ENCODE measurements at regions not wholly inside any gene's neighbourhood (a gene's known extent, or its start where the extent isn't known, plus 50 kb on each side); places are given as distances from the start of the nearest gene placed in this dataset.

DNA sequence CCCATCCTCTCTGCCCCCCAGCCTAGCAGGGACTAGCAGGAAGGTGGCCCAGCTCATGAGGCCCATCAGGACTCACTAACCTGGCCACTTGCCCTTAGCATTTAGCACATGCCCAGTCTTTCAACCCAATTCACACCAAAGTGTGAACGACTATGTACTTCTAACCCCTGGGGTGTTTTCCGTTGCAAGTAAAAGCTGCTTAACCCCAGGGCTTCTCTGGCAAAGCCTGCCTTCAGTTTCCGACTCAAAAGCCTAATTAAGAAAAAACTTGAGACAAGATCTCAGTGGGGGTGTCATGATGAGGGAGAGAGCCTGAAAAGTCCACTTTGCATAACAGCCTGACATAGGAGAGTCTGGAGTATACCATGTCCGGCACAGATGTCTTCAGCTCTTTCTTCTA lies 347.8 kb downstream of the MN1 start:
- no peak for ATAC-seq

GRCh38 chr22:27454807-27455450 lies 346.6 kb downstream of the MN1 start:
- no peak for ATAC-seq
- no peak for TF ChIP-seq ZNF8 (CRISPR knock-in tag; IDR thresholded peaks at IDR 0.05)

More for the DNA sequence above, 347.8 kb downstream of the MN1 start:
- TF ChIP-seq ZFP3 (CRISPR knock-in tag; IDR thresholded peaks at IDR 0.05) = no peak
- TF ChIP-seq, protein P1, sequence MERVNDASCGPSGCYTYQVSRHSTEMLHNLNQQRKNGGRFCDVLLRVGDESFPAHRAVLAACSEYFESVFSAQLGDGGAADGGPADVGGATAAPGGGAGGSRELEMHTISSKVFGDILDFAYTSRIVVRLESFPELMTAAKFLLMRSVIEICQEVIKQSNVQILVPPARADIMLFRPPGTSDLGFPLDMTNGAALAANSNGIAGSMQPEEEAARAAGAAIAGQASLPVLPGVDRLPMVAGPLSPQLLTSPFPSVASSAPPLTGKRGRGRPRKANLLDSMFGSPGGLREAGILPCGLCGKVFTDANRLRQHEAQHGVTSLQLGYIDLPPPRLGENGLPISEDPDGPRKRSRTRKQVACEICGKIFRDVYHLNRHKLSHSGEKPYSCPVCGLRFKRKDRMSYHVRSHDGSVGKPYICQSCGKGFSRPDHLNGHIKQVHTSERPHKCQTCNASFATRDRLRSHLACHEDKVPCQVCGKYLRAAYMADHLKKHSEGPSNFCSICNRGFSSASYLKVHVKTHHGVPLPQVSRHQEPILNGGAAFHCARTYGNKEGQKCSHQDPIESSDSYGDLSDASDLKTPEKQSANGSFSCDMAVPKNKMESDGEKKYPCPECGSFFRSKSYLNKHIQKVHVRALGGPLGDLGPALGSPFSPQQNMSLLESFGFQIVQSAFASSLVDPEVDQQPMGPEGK (CRISPR knock-in tag; IDR thresholded peaks at IDR 0.05; ENCODE audit: borderline replicate concordance) = no peak
- TF ChIP-seq BACH2 (CRISPR knock-in tag; IDR thresholded peaks at IDR 0.05; ENCODE audit: borderline replicate concordance) = no peak
- TF ChIP-seq TOX (CRISPR knock-in tag; IDR thresholded peaks at IDR 0.05; ENCODE audit: borderline replicate concordance) = no peak
- no peak for TF ChIP-seq OSR1 (CRISPR knock-in tag; IDR thresholded peaks at IDR 0.05)
- no peak for TF ChIP-seq ESRRG (CRISPR knock-in tag; IDR thresholded peaks at IDR 0.05)
- TF ChIP-seq ZC3H10 (CRISPR knock-in tag; IDR thresholded peaks at IDR 0.05) = no peak
- TF ChIP-seq ZNF8 (CRISPR knock-in tag; IDR thresholded peaks at IDR 0.05) = no peak
- TF ChIP-seq TCF4 (CRISPR knock-in tag; IDR thresholded peaks at IDR 0.05; ENCODE audit: borderline replicate concordance) = no peak

- peak; percentile 74 for TF ChIP-seq ZNF70 (CRISPR knock-in tag; IDR thresholded peaks at IDR 0.05)
- TF ChIP-seq OSR1 (CRISPR knock-in tag; IDR thresholded peaks at IDR 0.05) = no peak
- ATAC-seq = no peak
Observed at GRCh38 chr22:27455526-27455925, 346.0 kb downstream of the MN1 start.

DNA sequence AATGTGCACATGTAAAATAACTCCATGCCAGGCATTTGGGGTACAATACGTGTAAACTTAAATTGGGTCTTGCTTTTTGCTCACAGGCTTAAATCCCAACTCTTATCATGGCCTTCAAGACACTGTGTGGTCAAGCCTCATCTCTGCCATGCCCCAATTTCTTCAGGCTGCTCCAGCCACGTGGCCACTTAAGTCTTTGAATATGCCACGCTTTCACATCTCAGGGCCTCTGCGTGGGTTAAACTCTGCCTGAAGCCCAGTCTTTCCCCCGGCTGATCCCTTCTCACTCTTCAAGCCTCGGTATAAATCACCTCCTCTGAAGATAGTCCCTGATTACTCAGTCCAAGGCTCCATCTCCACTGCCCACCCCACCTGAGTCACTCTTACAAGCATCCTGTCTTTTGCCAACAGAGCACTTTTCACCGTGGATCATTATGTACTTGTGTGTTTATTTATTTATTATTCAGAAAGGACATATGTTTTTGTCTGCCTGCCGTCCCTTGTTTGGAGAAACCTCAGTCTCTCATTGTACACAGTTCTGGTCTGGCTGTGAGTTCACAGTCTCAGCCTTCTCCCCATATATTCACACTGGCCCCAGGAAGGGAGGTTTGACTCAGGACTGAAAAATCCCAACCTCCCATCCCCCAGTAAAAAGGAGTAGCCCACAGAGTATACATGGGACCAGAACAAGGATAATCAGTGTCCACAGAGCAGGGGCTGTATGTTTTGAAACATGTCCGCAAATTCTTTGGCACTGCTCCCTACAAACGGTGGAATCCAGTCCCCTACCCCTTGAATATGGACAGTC lies 344.7 kb downstream of the MN1 start:
- ATAC-seq = peak; percentile 73
- TF ChIP-seq ISL1 (CRISPR knock-in tag; IDR thresholded peaks at IDR 0.05) (peak; percentile 28; the same call in 1 of the 2 replicates), ZNF70 (CRISPR knock-in tag; IDR thresholded peaks at IDR 0.05) (0 out of 2 replicates have a peak, but pooled peaks have one; percentile 14), RARB (CRISPR knock-in tag; IDR thresholded peaks at IDR 0.05) (no peak), PPARA (CRISPR knock-in tag; IDR thresholded peaks at IDR 0.05; ENCODE audit: borderline replicate concordance) (no peak)

GRCh38 chr22:27459999-27460398 lies 341.6 kb downstream of the MN1 start:
- ATAC-seq = no peak
- TF ChIP-seq ZC3H10 (CRISPR knock-in tag; IDR thresholded peaks at IDR 0.05) (no peak), ZNF565 (CRISPR knock-in tag; conservative IDR thresholded peaks at IDR 0.05; ENCODE audit: low read depth) (no peak), TCF4 (CRISPR knock-in tag; IDR thresholded peaks at IDR 0.05; ENCODE audit: borderline replicate concordance) (no peak), GLIS3 (CRISPR knock-in tag; IDR thresholded peaks at IDR 0.05) (no peak), ZNF8 (CRISPR knock-in tag; IDR thresholded peaks at IDR 0.05) (no peak), PPARA (CRISPR knock-in tag; IDR thresholded peaks at IDR 0.05; ENCODE audit: borderline replicate concordance) (no peak), ISL1 (CRISPR knock-in tag; IDR thresholded peaks at IDR 0.05) (no peak)
- TF ChIP-seq, protein P2, sequence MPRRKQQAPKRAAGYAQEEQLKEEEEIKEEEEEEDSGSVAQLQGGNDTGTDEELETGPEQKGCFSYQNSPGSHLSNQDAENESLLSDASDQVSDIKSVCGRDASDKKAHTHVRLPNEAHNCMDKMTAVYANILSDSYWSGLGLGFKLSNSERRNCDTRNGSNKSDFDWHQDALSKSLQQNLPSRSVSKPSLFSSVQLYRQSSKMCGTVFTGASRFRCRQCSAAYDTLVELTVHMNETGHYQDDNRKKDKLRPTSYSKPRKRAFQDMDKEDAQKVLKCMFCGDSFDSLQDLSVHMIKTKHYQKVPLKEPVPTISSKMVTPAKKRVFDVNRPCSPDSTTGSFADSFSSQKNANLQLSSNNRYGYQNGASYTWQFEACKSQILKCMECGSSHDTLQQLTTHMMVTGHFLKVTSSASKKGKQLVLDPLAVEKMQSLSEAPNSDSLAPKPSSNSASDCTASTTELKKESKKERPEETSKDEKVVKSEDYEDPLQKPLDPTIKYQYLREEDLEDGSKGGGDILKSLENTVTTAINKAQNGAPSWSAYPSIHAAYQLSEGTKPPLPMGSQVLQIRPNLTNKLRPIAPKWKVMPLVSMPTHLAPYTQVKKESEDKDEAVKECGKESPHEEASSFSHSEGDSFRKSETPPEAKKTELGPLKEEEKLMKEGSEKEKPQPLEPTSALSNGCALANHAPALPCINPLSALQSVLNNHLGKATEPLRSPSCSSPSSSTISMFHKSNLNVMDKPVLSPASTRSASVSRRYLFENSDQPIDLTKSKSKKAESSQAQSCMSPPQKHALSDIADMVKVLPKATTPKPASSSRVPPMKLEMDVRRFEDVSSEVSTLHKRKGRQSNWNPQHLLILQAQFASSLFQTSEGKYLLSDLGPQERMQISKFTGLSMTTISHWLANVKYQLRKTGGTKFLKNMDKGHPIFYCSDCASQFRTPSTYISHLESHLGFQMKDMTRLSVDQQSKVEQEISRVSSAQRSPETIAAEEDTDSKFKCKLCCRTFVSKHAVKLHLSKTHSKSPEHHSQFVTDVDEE (CRISPR knock-in tag; IDR thresholded peaks at IDR 0.05) = no peak

- ATAC-seq = peak; percentile 5; the same call in 1 of the 3 replicates
- TF ChIP-seq ZFP3 (CRISPR knock-in tag; IDR thresholded peaks at IDR 0.05) (peak; percentile 100), OSR1 (CRISPR knock-in tag; IDR thresholded peaks at IDR 0.05) (no peak)
Observed at GRCh38 chr22:27460591-27461347, 340.8 kb downstream of the MN1 start.
